ENCODE measurements at regions not wholly inside any gene's neighbourhood (a gene's known extent, or its start where the extent isn't known, plus 50 kb on each side); places are given as distances from the start of the nearest gene placed in this dataset.

GRCh38 chr5:23613566-23613965, 106.2 kb downstream of the PRDM9 start:
- no peak overlapping the region for H2AFZ ChIP-seq (ENCODE audit: low read length)
- H3K4me2 ChIP-seq (ENCODE audit: extremely low read depth, insufficient read depth, low read length), result no peak overlapping the region
- H3K9ac ChIP-seq (ENCODE audit: insufficient read depth, low read length), result no peak overlapping the region
- no peaks in the 10 kb centered on the region for H3K4me1 ChIP-seq (ENCODE audit: control insufficient read depth, extremely low read depth, insufficient read depth, low read length)
- no peaks in the 10 kb centered on the region for H3K36me3 ChIP-seq (ENCODE audit: control insufficient read depth, insufficient read depth, low read length)
- H4K20me1 ChIP-seq (ENCODE audit: control insufficient read depth, extremely low read depth, insufficient read depth, low read length), result no peaks in the 10 kb centered on the region
- no peaks in the 10 kb centered on the region for H3K27me3 ChIP-seq (ENCODE audit: control insufficient read depth, insufficient read depth, low read length)
- no peak for DNase-seq (ENCODE audit: low read depth in 2 of 2)
- H3K27ac ChIP-seq (ENCODE audit: insufficient read depth, low read length), result no peak overlapping the region
- H3K9me3 ChIP-seq (ENCODE audit: control insufficient read depth, insufficient read depth, low read depth, low read length), result no peaks in the 10 kb centered on the region
- H3K79me2 ChIP-seq (ENCODE audit: control insufficient read depth, insufficient read depth, low read length), result no peaks in the 10 kb centered on the region
- no peak overlapping the region for H3K4me3 ChIP-seq (replicated peaks in 1 of 4; ENCODE audit: control extremely low read depth in 1 of 4, insufficient read depth in 1 of 4, low read depth in 3 of 4, low read length in 4 of 4)
- TF ChIP-seq EZH2 (IDR thresholded peaks at IDR 0.05; ENCODE audit: low read length, missing control alignments) (no peak), CTCF (conservative IDR thresholded peaks at IDR 0.05 in 1 of 2, IDR thresholded peaks at IDR 0.05 in 1 of 2; ENCODE audit: low read depth in 1 of 2, low read length in 2 of 2) (no peak)

DNA sequence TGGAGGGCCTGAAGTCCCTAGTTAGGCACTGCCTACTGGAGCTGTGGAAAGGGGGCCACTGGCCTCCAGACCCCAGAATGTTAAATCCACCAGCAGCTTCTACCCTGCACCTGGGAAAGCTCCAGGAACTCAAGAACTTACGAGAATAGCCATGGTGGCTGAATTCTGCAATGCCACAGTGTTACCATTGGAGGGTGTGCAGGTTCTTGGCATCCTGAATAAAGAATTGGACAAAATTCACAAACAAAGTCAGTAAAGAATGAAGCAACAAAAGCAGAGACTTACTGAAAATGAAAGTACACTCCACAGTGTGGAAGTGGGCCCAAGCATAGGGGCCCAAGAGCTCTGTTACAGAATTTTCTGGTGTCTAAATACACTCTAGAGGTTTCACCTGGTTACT, 107.0 kb downstream of the PRDM9 start:
- no peak for TF ChIP-seq CTCF (conservative IDR thresholded peaks at IDR 0.05 in 1 of 2, IDR thresholded peaks at IDR 0.05 in 1 of 2; ENCODE audit: low read depth in 1 of 2, low read length in 2 of 2)
- no peak for TF ChIP-seq EZH2 (IDR thresholded peaks at IDR 0.05; ENCODE audit: low read length, missing control alignments)
- Histone ChIP-seq H2AFZ (ENCODE audit: low read length) (no peak overlapping the region), H3K9me3 (ENCODE audit: control insufficient read depth, insufficient read depth, low read depth, low read length) (no peaks in the 10 kb centered on the region), H3K79me2 (ENCODE audit: control insufficient read depth, insufficient read depth, low read length) (no peaks in the 10 kb centered on the region), H4K20me1 (ENCODE audit: control insufficient read depth, extremely low read depth, insufficient read depth, low read length) (no peaks in the 10 kb centered on the region), H3K27ac (ENCODE audit: insufficient read depth, low read length) (no peak overlapping the region), H3K4me3 (replicated peaks in 1 of 4; ENCODE audit: control extremely low read depth in 1 of 4, insufficient read depth in 1 of 4, low read depth in 3 of 4, low read length in 4 of 4) (no peak overlapping the region), H3K9ac (ENCODE audit: insufficient read depth, low read length) (no peak overlapping the region), H3K36me3 (ENCODE audit: control insufficient read depth, insufficient read depth, low read length) (no peaks in the 10 kb centered on the region), H3K27me3 (ENCODE audit: control insufficient read depth, insufficient read depth, low read length) (no peaks in the 10 kb centered on the region), H3K4me1 (ENCODE audit: control insufficient read depth, extremely low read depth, insufficient read depth, low read length) (no peaks in the 10 kb centered on the region), H3K4me2 (ENCODE audit: extremely low read depth, insufficient read depth, low read length) (no peak overlapping the region)
- DNase-seq (ENCODE audit: low read depth in 2 of 2), result no peak

DNA sequence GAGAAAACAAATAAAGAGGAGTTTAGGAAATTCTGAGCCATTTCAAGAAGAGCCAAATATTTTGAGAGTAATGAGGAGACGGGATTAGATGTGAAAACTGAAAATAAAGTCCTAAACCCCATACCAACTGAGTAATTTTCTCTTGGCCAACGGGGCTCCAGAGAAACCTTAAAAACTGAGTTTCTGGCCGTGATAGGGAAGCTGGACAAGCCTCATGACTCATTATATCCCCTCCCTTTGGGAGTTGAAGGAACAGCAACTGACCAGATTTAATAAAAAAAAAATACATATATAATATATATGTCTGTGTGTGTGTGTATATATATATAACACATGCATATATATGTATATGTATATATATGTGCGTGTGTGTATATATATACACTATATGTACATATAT, 119.6 kb downstream of the PRDM9 start:
- no peaks in the 10 kb centered on the region for H3K36me3 ChIP-seq (ENCODE audit: control insufficient read depth, insufficient read depth, low read length)
- no peak overlapping the region for H2AFZ ChIP-seq (ENCODE audit: low read length)
- no peaks in the 10 kb centered on the region for H4K20me1 ChIP-seq (ENCODE audit: control insufficient read depth, extremely low read depth, insufficient read depth, low read length)
- H3K4me1 ChIP-seq (ENCODE audit: control insufficient read depth, extremely low read depth, insufficient read depth, low read length), result no peaks in the 10 kb centered on the region
- H3K27me3 ChIP-seq (ENCODE audit: control insufficient read depth, insufficient read depth, low read length), result no peaks in the 10 kb centered on the region
- TF ChIP-seq EZH2 (IDR thresholded peaks at IDR 0.05; ENCODE audit: low read length, missing control alignments) (no peak), CTCF (conservative IDR thresholded peaks at IDR 0.05 in 1 of 2, IDR thresholded peaks at IDR 0.05 in 1 of 2; ENCODE audit: low read depth in 1 of 2, low read length in 2 of 2) (no peak)
- DNase-seq (ENCODE audit: low read depth in 2 of 2), result no peak
- no peak overlapping the region for H3K4me3 ChIP-seq (replicated peaks in 1 of 4; ENCODE audit: control extremely low read depth in 1 of 4, insufficient read depth in 1 of 4, low read depth in 3 of 4, low read length in 4 of 4)
- no peak overlapping the region for H3K27ac ChIP-seq (ENCODE audit: insufficient read depth, low read length)
- no peaks in the 10 kb centered on the region for H3K9me3 ChIP-seq (ENCODE audit: control insufficient read depth, insufficient read depth, low read depth, low read length)
- no peaks in the 10 kb centered on the region for H3K79me2 ChIP-seq (ENCODE audit: control insufficient read depth, insufficient read depth, low read length)
- no peak overlapping the region for H3K4me2 ChIP-seq (ENCODE audit: extremely low read depth, insufficient read depth, low read length)
- no peak overlapping the region for H3K9ac ChIP-seq (ENCODE audit: insufficient read depth, low read length)

Data from fibroblast of lung (primary cell).